ENCODE measurements at regions not wholly inside any gene's neighbourhood (a gene's known extent, or its start where the extent isn't known, plus 50 kb on each side); places are given as distances from the start of the nearest gene placed in this dataset.

GRCh38 chr6:91392951-91393350 lies 806.1 kb upstream of the MAP3K7 start:
- DNase-seq (ENCODE audit: low read depth in 2 of 2), result no peak

DNA sequence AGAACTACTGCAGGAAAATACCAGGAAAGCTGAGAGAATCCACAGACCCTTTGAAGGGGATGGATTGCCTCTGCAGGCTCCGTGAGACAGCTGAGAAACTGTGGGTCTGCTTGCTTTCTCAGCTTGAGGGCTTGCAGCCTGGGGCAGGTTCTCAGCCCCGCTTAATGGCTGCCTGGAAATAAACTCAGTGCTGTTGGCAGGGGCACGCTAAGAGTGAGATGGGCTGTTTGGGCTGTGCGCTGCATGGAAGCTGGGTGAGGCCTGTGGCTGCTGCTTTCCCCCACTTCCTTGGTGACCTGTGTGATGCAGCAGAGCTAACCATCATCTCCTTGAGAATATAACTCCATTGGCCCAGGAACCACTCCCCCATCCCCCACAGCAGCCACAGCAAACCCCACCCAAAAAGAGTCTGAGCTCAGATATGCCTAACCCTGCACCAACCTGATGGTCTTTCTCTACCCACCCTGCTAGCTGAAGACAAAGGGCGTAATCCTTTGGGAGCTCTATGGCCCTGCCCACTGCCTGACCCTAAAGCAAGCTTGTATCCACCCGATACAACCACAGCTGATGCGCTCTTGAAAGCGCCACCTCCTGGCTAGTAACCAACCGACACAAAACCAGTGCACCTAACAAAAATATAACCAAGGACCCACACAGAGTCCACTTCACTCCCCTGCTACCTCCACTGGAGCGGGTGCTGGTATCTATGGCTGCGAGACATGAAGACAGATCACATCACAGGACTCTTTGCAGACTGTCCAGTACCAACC lies 800.6 kb upstream of the MAP3K7 start:
- no peak for DNase-seq (ENCODE audit: low read depth in 2 of 2)

GRCh38 chr6:91386204-91386603 lies 799.3 kb upstream of the MAP3K7 start:
- no peak for DNase-seq (ENCODE audit: low read depth in 2 of 2)

DNA sequence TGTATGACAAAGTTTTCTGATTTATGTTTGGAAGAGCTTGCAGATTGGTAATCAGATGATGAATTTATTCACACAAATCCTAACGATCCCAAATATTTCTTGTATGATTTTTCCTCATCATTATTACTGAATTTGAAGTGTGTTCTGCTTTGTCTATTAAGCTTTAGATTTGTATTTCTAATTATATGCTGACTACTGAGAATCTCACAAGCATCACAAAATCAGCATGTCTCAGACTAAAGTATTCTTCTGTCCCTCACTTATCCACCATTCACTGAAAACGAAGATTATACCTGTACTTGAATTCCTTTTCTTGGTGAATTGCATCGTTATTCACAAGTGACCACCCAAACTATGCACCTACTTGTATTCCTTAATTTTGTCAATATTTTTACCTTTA lies 796.3 kb upstream of the MAP3K7 start:
- DNase-seq (ENCODE audit: low read depth in 2 of 2), result no peak

- no peak for DNase-seq (ENCODE audit: low read depth in 2 of 2)
Measured at GRCh38 chr6:91376686-91377085, 789.8 kb upstream of the MAP3K7 start.

GRCh38 chr6:91366781-91367180 lies 779.9 kb upstream of the MAP3K7 start:
- no peak for DNase-seq (ENCODE audit: low read depth in 2 of 2)

- DNase-seq (ENCODE audit: low read depth in 2 of 2), result no peak
Measured at GRCh38 chr6:91358986-91359385, 772.1 kb upstream of the MAP3K7 start.

DNA sequence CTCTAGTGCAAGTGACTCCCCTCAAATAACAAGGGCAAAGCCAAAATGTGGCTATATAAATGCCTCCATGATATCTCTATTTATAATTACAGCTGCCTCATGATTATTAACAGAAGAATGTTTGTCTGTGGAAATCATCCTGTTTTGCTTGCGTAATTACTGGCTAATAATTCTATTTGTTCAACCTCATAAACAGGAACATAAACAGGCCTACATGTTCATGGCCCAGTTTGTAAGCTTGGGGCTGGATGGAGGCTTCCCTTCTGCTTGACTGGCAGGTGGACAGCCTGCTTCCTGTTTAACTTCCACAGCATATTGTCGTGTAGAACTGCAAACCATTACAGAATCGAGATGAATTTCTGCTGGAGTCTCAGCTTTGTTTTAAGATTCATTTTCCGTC lies 766.0 kb upstream of the MAP3K7 start:
- no peak for DNase-seq (ENCODE audit: low read depth in 2 of 2)

- no peak for DNase-seq (ENCODE audit: low read depth in 2 of 2)
Measured at GRCh38 chr6:91352321-91352720, 765.4 kb upstream of the MAP3K7 start.

DNA sequence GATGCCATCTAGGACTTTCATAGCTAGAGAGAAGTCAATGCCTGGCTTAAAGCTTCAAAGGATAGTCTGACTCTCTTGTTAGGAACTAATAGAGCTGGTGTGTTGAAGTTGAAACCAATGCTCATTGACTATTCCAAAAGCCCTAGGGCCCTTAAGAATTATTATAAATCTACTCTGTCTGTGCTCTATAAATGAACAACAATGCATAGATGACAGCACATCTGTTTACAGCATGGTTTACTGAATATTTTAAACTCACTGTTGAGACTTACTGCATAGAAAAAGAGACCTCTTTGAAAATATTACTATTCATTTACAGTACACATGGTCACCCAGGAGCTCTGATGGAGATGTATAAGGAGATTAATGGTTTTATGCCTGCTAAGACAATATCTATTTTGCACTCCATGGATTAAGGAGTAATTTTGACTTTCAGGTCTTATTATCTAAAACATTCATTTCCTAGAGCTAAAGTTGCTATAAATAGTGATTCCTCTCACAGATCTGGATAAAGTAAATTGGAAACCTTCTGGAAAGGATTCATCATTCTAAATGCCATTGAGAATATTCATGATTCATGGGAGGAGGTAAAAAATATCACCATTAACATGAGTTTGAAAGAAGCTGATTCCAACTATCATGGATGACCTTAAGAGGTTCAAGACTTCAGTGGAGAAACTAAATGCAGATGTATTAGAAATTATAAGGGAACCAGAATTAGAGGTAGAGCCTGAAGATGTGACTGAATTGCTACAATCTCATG lies 763.5 kb upstream of the MAP3K7 start:
- DNase-seq (ENCODE audit: low read depth in 2 of 2), result no peak

GRCh38 chr6:91341473-91341872 lies 754.6 kb upstream of the MAP3K7 start:
- DNase-seq (ENCODE audit: low read depth in 2 of 2), result no peak

DNA sequence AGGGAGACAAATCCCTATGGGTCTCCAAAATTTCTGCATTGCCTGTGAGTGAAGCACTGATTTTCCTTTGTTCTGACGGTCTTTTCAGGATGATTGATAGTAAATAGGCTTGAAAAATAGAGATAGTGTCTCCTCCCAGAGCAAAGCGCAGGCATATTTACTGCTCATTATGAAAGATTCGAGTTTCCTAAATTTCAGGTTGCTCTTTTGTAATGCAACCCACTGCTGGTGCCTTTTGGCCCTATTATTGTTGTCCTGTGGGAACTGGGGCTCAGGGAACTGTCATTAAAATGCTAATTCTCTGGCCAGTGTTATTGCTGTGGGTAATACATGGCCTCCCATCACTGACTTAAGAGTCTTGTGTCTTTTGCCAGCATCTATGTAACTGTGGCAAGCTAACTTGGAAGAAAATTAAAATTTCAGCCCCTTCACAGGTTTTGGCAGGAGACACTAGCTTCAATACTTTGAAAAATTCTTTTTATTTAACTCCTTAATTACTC lies 754.1 kb upstream of the MAP3K7 start:
- DNase-seq (ENCODE audit: low read depth in 2 of 2), result no peak

- DNase-seq (ENCODE audit: low read depth in 2 of 2), result no peak
Measured at GRCh38 chr6:91337967-91338366, 751.1 kb upstream of the MAP3K7 start.

GRCh38 chr6:91330896-91331295 lies 744.0 kb upstream of the MAP3K7 start:
- no peak for DNase-seq (ENCODE audit: low read depth in 2 of 2)

DNA sequence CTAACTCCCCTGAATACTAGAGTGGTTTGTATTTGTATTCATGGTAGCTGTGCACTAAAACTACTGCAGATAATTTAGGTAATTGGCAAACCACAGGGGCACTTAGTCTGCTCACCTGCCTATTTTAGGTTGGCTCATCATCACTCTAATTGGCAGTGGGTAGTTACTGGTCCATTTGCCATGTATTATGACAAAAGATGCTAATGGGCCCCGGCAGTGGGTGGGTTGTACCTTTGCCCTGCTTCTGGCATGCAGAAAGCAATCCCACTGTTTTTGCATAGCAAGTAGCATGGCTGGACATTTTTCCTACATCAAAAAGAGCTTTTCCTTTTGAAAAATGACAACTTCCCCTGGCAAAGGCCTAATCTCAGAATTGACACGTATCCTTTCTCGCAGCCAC lies 741.4 kb upstream of the MAP3K7 start:
- no peak for DNase-seq (ENCODE audit: low read depth in 2 of 2)

GRCh38 chr6:91324711-91325110 lies 737.8 kb upstream of the MAP3K7 start:
- no peak for DNase-seq (ENCODE audit: low read depth in 2 of 2)

DNA sequence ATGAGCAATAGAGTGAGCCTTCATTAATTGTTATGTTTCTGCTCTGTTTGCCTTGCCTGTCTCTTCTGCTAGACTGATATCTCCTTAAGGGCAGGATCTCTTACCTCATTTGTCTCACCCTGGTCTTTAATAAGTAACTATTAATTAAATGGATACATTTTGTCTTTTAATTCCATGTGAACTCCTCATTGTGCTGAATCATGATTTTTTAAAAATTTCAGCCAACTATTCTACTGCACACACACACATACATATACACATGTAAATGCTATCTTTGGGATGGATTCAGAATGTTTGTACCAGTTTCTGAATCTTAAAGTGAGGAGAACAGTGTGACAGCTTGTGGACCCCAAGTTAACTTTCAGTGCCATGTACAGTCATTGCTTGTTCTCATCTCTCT lies 731.1 kb upstream of the MAP3K7 start:
- DNase-seq (ENCODE audit: low read depth in 2 of 2), result no peak

DNA sequence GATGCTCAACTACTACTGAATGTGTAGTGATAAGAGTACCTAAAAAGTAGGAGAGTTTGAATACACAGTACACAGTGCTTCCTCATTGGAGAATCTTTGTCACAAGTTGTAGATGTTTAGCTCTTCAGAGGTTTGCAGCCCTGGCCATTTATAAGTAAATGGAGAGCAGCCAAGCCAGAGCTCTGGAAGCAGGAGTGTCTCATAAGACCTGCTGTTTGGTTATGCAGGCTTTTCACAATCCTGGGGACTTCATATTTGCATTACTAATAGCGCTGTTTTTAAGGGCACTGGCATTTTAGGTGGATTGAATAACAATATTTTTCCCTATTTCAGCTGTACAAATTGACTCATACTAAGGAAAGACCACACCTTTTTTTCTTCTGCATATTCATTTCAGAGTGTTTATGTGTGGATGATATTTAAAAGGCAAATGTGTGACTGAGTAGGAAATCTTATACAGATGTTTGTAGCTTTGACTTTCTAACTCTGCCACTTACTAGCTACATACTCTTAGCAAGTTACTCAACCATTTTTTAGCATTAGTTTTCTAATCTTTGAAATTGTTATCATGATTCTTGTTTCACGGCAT lies 730.5 kb upstream of the MAP3K7 start:
- no peak for DNase-seq (ENCODE audit: low read depth in 2 of 2)

GRCh38 chr6:91310178-91310577 lies 723.3 kb upstream of the MAP3K7 start:
- DNase-seq (ENCODE audit: low read depth in 2 of 2), result no peak

- DNase-seq (ENCODE audit: low read depth in 2 of 2), result no peak
Measured at GRCh38 chr6:91305755-91306154, 718.9 kb upstream of the MAP3K7 start.

DNA sequence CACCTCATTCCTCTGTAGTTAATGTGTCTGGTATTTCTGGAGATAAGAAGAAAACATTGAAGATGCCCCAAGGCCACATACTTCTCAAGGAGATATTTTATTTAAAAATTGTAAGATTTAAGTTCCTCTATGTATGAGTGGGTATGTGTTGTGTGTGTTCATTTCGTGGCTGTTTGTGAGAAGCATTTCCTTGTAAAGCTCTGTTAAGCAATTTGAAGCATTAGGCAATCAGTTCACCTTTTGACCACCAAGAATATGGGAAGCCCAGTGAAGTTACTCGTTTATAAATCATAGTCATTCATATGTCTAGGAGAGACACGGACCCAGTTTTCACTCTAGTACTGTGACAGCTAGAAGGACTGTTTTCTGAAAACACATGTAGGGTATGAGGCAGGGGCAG lies 717.6 kb upstream of the MAP3K7 start:
- DNase-seq (ENCODE audit: low read depth in 2 of 2), result no peak

- DNase-seq (ENCODE audit: low read depth in 2 of 2), result no peak
Measured at GRCh38 chr6:91303326-91303725, 716.5 kb upstream of the MAP3K7 start.
